H1 (cell line): ENCODE measurements at regions not wholly inside any gene's neighbourhood (a gene's known extent, or its start where the extent isn't known, plus 50 kb on each side); places are given as distances from the start of the nearest gene placed in this dataset.

Experiments used
- CTCF ChIA-PET: fragments of 300-600 bp; sonication (Branson Sonifier 250); formaldehyde crosslinking; loops from one replicate; lab custom pipeline; 2021; ENCODE audit not compliant: partially characterized antibody; lab: Charles Lee
- POLR2A ChIA-PET: fragments of 300-600 bp; sonication (Branson Sonifier 250); formaldehyde crosslinking; loops from one replicate; lab custom pipeline; 2021; ENCODE audit warnings: inconsistent platforms; ENCODE audit not compliant: partially characterized antibody; lab: Charles Lee
- DNase-seq, 2 experiments: peaks; one replicate each; pipeline versions ENCODE4 v3.0.0 to v3.0.0-alpha.2; 2010 to 2022; ENCODE audit warnings: low spot score in 2 of 2, low read depth in 1 of 2, mixed read lengths in 1 of 2
- FAIRE-seq: peaks from 2 replicates; lab custom pipeline; 2011; peaks lifted over from hg19 to GRCh38; lab: Jason Lieb, UNC
- H2AFZ ChIP-seq: 2 replicates; pipeline ENCODE4 v1.8.1; 2012; ENCODE audit warnings: low read length, inconsistent platforms
- H2AK5ac ChIP-seq: 2 replicates; pipeline ENCODE4 v1.6.1; 2013; ENCODE audit warnings: low read depth, low read length
- H2BK120ac ChIP-seq: replicated peaks from 2 replicates; pipeline ENCODE3; 2013; ENCODE audit warnings: low read depth, low read length, inconsistent platforms
- H2BK12ac ChIP-seq: 2 replicates; pipeline ENCODE4 v1.6.1; 2013; ENCODE audit warnings: low read depth, low read length
- H2BK15ac ChIP-seq: 2 replicates; pipeline ENCODE4 v1.6.1; 2013; ENCODE audit warnings: low read length
- H2BK20ac ChIP-seq: 2 replicates; pipeline ENCODE4 v1.6.1; 2013; ENCODE audit warnings: low read length
- H2BK5ac ChIP-seq: 2 replicates; pipeline ENCODE4 v1.6.1; 2013; ENCODE audit warnings: low read depth, low read length
- H3K14ac ChIP-seq: 2 replicates; pipeline ENCODE4 v1.6.1; 2013; ENCODE audit warnings: inconsistent platforms; ENCODE audit not compliant: insufficient read length
- H3K18ac ChIP-seq: 2 replicates; pipeline ENCODE4 v1.6.1; 2013; ENCODE audit warnings: low read length; ENCODE audit errors: extremely low read depth
- H3K23ac ChIP-seq: 2 replicates; pipeline ENCODE4 v1.6.1; 2013; ENCODE audit warnings: inconsistent platforms; ENCODE audit not compliant: insufficient read length
- H3K23me2 ChIP-seq: 2 replicates; pipeline ENCODE4 v1.6.1; 2013; ENCODE audit warnings: low read depth, low read length
- H3K27ac ChIP-seq: 2 replicates; pipeline ENCODE4 v1.6.1; 2011; ENCODE audit warnings: low read depth, low read length, inconsistent platforms
- H3K27me3 ChIP-seq, 4 experiments: replicated peaks in 1 of 4; 1 replicate in 1 of 4; 2 replicates in 3 of 4; pipeline versions ENCODE4 v1.6.1 to v1.8.1; 2011 to 2013; ENCODE audit warnings: low read length in 3 of 4, mild to moderate bottlenecking in 3 of 4, inconsistent platforms in 2 of 4, mixed read lengths in 2 of 4, moderate library complexity in 1 of 4; ENCODE audit not compliant: control insufficient read depth in 3 of 4, insufficient read depth in 3 of 4; ENCODE audit errors: extremely low read depth in 1 of 4
- H3K36me3 ChIP-seq, 4 experiments: 2 replicates each; pipeline versions ENCODE4 v1.6.1 to v1.8.1; 2011 to 2013; ENCODE audit warnings: mild to moderate bottlenecking in 4 of 4, low read length in 3 of 4, moderate library complexity in 2 of 4, control low read depth in 1 of 4, inconsistent platforms in 1 of 4; ENCODE audit not compliant: insufficient read depth in 4 of 4, control insufficient read depth in 2 of 4
- H3K4ac ChIP-seq: replicated peaks from 2 replicates; pipeline ENCODE3; 2013; ENCODE audit warnings: low read length, low read depth, mixed read lengths, inconsistent platforms; ENCODE audit not compliant: insufficient read length
- H3K4me1 ChIP-seq, 4 experiments: replicated peaks in 1 of 4; 1 replicate in 1 of 4; 2 replicates in 3 of 4; pipeline versions ENCODE4 v1.6.1 to v1.8.1; 2011 to 2013; ENCODE audit warnings: low read length in 3 of 4, inconsistent platforms in 2 of 4, mixed read lengths in 1 of 4; ENCODE audit not compliant: insufficient read depth in 4 of 4, control insufficient read depth in 3 of 4
- H3K4me2 ChIP-seq, 2 experiments: 2 replicates each; pipeline versions ENCODE4 v1.6.1 to v1.8.1; 2011 to 2013; ENCODE audit warnings: low read depth in 2 of 2, low read length in 2 of 2, control low read depth in 1 of 2, inconsistent platforms in 1 of 2, mild to moderate bottlenecking in 1 of 2; ENCODE audit not compliant: insufficient read depth in 1 of 2
- H3K4me3 ChIP-seq, 4 experiments: fragments of 200-600, 300-600 bp in 1 of 4; sonication (generic), shearing (Covaris generic), sonication (Bioruptor Twin) in 1 of 4; 2 replicates each; pipeline versions ENCODE4 v1.5.1 to v1.8.1; 2011 to 2016; ENCODE audit warnings: low read length in 4 of 4, low read depth in 3 of 4, control low read depth in 2 of 4, inconsistent platforms in 2 of 4, mild to moderate bottlenecking in 2 of 4, mixed read lengths in 1 of 4, moderate library complexity in 1 of 4; ENCODE audit not compliant: insufficient read depth in 2 of 4; ENCODE audit errors: extremely low read depth in 1 of 4
- H3K56ac ChIP-seq: replicated peaks from 2 replicates; pipeline ENCODE3; 2013; ENCODE audit warnings: low read depth, mild to moderate bottlenecking, mixed read lengths, low read length, inconsistent platforms; ENCODE audit not compliant: insufficient read length
- H3K79me1 ChIP-seq: 2 replicates; pipeline ENCODE4 v1.6.1; 2013; ENCODE audit warnings: low read depth, low read length, control low read depth
- H3K79me2 ChIP-seq, 2 experiments: 2 replicates each; pipeline versions ENCODE4 v1.6.1 to v1.8.1; 2012 to 2013; ENCODE audit warnings: low read length in 2 of 2, mild to moderate bottlenecking in 2 of 2, inconsistent platforms in 1 of 2; ENCODE audit not compliant: insufficient read depth in 2 of 2, control insufficient read depth in 1 of 2
- H3K9ac ChIP-seq, 4 experiments: replicated peaks in 1 of 4; 1 replicate in 1 of 4; 2 replicates in 3 of 4; pipeline versions ENCODE4 v1.6.1 to v1.8.1; 2011 to 2013; ENCODE audit warnings: low read depth in 3 of 4, low read length in 3 of 4, control low read depth in 2 of 4, mild to moderate bottlenecking in 2 of 4, moderate library complexity in 2 of 4, inconsistent platforms in 1 of 4; ENCODE audit errors: extremely low read depth in 1 of 4
- H3K9me3 ChIP-seq, 2 experiments: 2 replicates each; pipeline versions ENCODE4 v1.6.1 to v1.8.1; 2012 to 2013; ENCODE audit warnings: mild to moderate bottlenecking in 2 of 2, moderate library complexity in 2 of 2, control low read depth in 1 of 2, inconsistent platforms in 1 of 2, low read depth in 1 of 2, low read length in 1 of 2, mixed read lengths in 1 of 2; ENCODE audit not compliant: insufficient read depth in 2 of 2
- H4K20me1 ChIP-seq, 2 experiments: replicated peaks in 1 of 2; 2 replicates each; pipeline versions ENCODE3 to v1.8.1; 2011 to 2013; ENCODE audit warnings: inconsistent platforms in 2 of 2, low read length in 2 of 2, mild to moderate bottlenecking in 1 of 2; ENCODE audit not compliant: insufficient read depth in 2 of 2, control insufficient read depth in 1 of 2
- H4K5ac ChIP-seq: 2 replicates; pipeline ENCODE4 v1.6.1; 2013; ENCODE audit warnings: low read length, low read depth, mixed read lengths, inconsistent platforms; ENCODE audit not compliant: insufficient read length
- H4K8ac ChIP-seq: 2 replicates; pipeline ENCODE4 v1.8.0; 2013; ENCODE audit warnings: mild to moderate bottlenecking, moderate library complexity, low read length, inconsistent platforms; ENCODE audit not compliant: insufficient read depth; ENCODE audit errors: extremely low read depth
- H4K91ac ChIP-seq: replicated peaks from 2 replicates; pipeline ENCODE3; 2013; ENCODE audit warnings: low read length, mixed read lengths, inconsistent platforms; ENCODE audit not compliant: insufficient read length
- ASH2L ChIP-seq: fragments of 200-600, 300-600 bp; sonication (generic); IDR thresholded peaks from one replicate; pipeline ENCODE4 v1.7.1; 2017; ENCODE audit warnings: low read length
- CBX8 ChIP-seq: fragments of 300-800, 300-1000 bp; sonication (generic); IDR thresholded peaks from 2 replicates; pipeline ENCODE4 v1.7.1; 2016; ENCODE audit warnings: low read depth, low read length, borderline replicate concordance
- WGBS, 2 experiments: shearing (Covaris generic) in 1 of 2; methylation state at CpG; one replicate each; pipeline versions ENCODE4 v1.1.6 to v1.1.7; 2013 to 2015; ENCODE audit warnings: low lambda C conversion rate in 2 of 2, mixed read lengths in 2 of 2, inconsistent platforms in 1 of 2, low coverage in 1 of 2, missing lambda C conversion rate in 1 of 2; ENCODE audit not compliant: insufficient replicate concordance in 2 of 2, insufficient coverage in 1 of 2, insufficient read length in 1 of 2; ENCODE audit errors: extremely low coverage in 1 of 2, missing lambda C conversion rate in 1 of 2; 5-methylcytosine and 5-hydroxymethylcytosine counted together

- Histone ChIP-seq H3K4ac (no peak overlapping the region), H3K9me3 (peaks cover 4 to 6% of the 10 kb centered on the region in 2 experiments; a peak in 2 of 4 replicates), H4K8ac (no peak overlapping the region), H2BK12ac (no peak overlapping the region), H3K4me1 (no peaks in the 10 kb centered on the region), H2BK120ac (no peak overlapping the region), H3K4me3 (no peak overlapping the region), H4K5ac (no peak overlapping the region), H2BK5ac (no peak overlapping the region), H3K18ac (no peak overlapping the region), H3K9ac (no peak overlapping the region), H3K36me3 (no peaks in the 10 kb centered on the region), H2BK15ac (no peak overlapping the region), H3K23me2 (no peaks in the 10 kb centered on the region), H4K91ac (no peak overlapping the region), H3K14ac (no peak overlapping the region), H2BK20ac (no peak overlapping the region), H3K23ac (no peak overlapping the region), H3K27ac (no peak overlapping the region), H3K27me3 (no peaks in the 10 kb centered on the region), H3K79me2 (no peaks in the 10 kb centered on the region), H2AFZ (no peak overlapping the region), H4K20me1 (no peaks in the 10 kb centered on the region), H3K79me1 (no peaks in the 10 kb centered on the region), H3K4me2 (no peak overlapping the region), H3K56ac (no peak overlapping the region), H2AK5ac (no peak overlapping the region)
- no peak for FAIRE-seq
- TF ChIP-seq CBX8 = no peak
- TF ChIP-seq ASH2L = no peak
- ChIA-PET POLR2A (no interaction called here), CTCF (interaction anchor here (0.6 kb wide), 1 partner anchor 410 kb away, joined by 3 read pairs; no protein-coding TSS in a partner anchor)
- no peak for DNase-seq
- 75% methylated on average over 1 of the region's 1 CpG; no CpG with 5 or more reads in 1 of the 2 experiments for WGBS, 2 experiments
Measured at GRCh38 chr6:155561257-155561965, 105.8 kb upstream of the NOX3 start.
